Pulmonary artery endothelial cell (primary cell): ENCODE measurements at regions not wholly inside any gene's neighbourhood (a gene's known extent, or its start where the extent isn't known, plus 50 kb on each side); places are given as distances from the start of the nearest gene placed in this dataset.

Experiments
- DNase-seq: peaks from one replicate; pipeline ENCODE4 v3.0.0-alpha.2; 2011; ENCODE audit warnings: low read depth, low spot score

DNA sequence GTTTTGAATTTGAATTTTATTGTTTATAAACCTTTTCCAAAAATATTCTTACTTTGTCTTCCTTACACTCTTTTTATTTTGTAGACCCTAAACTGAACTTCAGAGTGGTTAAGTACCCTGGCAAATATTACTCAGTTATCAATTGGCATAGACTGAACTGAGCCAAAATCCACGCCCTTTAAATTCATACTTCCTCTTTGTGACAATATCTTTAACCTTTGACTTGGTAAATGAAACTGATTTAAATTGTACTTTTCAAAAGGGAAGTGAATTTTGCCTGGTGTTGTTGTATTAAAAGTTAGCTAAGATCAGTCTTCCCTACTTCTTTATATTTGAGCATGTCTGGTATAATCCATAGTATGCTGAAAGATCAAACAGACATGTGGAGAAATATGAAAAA lies 184.3 kb upstream of the USP15 start:
- DNase-seq, result no peak

DNA sequence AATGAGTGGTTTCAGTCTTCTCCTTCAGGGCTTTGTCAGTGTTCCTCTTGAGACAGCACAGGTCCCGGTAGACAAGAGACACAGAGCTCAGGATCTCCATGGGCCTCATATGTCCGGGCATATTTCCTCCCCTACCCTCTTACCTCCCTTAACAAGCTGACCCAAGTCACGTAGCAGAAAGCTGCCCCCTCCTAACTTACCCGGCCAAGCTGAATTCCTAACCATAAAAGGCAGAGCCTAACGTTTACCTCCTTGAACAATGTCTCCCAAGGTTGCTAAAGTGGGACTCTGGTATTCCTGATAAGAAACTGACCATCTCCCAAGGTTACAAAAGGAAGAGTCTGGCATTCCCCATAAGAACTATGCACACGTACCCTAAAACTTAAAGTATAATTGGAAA lies 182.2 kb upstream of the USP15 start:
- DNase-seq, result no peak

DNA sequence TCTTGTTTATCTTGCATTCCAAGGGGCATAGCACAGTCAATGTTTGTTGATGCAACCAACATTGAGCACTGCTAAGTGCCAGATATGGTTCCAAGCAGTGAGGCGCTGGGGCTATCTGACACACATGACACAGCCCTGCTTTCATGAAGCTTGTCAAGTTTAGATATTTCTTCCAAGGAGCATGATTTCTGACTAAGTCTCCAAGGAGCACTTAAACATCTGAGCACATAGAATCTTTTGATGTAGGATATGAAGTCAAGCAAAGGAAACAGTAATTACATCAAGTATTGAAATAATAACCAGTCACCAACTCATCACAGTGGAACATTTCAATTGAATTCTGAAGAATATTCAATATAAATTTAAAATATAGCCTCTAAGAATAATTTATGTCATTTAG lies 177.8 kb upstream of the USP15 start:
- DNase-seq, result no peak

DNA sequence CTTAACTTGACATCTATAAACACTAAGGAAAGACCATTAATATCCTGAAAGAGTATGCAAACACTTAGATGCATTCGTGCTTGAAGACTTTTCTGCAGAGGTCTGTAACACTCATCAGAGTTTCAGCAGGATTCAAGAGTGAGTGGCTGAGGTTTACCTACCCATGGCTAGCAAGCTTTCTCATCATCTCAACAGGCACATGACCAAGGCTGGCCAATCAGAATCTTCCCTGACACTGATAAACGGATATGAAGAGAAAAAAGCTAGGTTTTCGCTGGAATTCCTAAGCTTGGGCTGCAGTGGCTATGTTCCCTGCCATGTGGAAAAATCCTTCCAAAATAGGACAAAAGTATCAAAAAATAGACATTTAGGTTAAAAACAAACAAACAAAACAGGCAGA lies 162.1 kb upstream of the USP15 start:
- DNase-seq, result no peak

DNA sequence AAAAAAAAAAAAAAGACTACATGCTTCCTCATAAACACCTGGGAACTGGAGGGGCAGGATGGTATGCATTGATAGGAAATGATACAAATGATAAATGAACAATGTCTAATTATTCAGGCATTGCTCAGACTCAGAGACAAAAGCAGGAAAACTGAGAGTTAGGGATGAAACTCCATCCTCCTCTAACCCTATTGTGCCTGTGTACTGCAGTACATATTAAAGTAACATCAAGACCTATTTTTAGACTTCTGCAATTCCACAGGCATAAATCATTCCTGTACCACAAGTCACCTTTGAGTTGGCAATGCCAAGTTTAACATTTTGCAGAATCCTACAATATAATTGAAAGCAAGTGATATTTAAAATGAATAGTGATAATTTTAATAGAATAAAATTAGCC lies 156.5 kb upstream of the USP15 start:
- DNase-seq, result no peak

DNA sequence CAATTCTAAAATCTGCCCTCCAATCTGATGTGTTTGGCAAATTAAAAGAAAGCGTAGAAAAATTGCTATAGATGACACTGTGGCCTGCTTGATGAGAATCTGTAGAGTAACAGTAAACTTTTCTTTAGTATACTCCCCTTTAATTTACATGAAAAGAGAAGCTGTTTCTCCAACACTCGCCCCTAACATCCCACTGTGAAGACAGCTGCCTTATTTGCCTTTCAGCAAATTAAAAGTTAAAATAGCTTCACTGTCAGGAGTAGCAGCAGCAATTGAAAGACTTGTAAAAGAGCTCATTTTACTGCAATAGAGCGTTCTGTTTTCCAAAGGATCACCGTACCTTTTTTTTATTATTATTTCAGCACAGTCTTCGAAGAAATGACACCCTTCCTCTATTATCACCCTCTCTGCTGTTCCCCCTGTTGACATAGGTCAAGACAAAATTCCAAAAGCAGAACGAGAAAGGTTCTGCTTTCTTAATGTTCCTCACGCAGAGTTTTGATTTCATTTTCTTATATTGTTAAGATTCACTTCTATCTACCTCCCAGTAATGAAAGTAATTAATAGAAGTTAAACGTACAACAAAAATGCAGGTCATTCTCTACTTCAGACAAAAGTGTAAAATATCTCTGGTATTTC lies 153.5 kb upstream of the USP15 start:
- DNase-seq, result no peak

DNA sequence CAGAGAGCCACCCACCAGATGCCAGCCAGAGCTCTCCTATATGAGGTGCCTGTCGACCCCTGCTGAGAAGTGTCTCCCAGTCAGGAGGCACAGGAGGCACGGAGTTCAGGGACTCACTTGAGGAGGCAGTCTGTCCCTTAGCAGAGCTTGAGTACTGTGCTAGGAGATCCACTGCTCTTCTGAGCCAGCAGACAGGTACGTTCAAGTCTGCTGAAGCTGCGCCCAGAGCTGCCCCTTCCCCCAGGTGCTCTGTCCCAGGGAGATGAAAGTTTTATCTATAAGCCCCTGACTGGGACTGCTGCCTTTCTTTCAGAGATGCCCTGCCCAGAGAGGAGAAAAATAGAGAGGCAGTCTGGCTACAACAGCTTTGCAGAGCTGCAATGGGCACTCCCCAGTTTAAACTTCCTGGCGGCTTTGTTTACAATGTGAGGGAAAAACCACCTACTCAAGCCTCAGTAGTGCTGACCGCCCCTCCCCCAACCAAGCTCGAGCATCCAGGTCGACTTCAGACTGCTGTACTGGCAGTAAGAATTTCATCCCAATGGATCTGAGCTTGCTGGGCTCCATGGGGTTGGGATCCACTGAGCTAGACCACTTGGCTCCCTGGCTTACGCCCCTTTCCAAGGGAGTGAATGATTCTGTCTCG lies 146.7 kb upstream of the USP15 start:
- no peak for DNase-seq

DNA sequence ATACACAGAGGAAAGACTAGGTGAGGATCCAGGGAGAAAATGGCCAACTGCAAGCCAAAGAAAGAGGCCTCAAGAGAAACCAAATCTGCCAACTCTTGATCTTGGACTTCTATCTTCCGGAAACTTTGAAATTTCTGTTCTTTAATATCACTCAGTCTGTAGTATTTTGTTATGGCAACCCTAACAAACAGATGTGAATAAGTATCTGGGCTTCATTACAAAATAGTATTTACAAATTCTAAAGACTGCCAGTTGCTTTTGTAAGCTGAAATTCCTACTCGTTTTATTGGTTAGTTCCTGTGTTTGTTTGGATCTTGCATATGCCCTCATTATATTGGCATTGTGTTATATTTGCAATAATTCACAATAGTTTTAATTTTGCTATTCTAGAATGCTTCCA lies 143.2 kb upstream of the USP15 start:
- DNase-seq, result no peak

DNA sequence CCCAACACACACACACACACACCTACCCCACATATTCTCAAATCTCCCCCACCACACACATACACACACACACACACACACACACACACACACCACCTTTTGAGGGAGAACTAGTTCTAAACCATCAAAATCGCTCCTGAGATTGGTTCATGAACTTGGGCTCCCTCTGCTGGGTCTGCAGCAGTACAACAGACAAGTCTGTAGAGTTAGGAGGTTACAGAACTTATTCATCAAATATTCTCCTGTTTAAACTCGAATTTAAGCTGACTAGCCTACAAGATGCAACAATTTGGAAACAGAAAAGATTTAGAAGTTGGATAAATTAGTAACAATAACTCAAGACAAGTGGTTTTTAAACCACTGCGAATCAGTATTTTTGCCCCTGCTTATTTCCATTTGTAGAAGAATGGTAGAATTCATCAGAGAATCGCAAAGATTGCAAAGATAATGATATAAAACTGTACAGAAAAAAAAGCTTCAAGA lies 136.4 kb upstream of the USP15 start:
- peak; percentile 4 for DNase-seq

DNA sequence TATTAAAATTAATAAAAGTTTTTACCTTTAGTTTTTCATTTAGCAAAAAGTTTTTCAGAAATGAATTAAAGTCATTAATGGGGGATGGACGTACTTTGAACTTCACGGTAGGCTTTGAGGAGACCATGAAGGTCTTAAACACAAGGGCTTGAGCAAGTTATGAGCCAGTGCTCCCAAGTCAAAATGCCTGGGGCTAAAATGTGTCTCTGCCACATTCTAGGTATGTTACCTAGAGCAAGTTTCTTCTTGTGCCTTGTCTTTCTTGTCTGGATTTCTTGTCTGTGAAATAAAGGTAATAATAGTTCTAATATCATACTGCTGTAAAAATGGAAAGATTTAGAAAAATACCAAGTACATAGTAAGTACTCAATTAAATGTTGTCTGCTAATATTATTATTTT lies 132.7 kb upstream of the USP15 start:
- no peak for DNase-seq

DNA sequence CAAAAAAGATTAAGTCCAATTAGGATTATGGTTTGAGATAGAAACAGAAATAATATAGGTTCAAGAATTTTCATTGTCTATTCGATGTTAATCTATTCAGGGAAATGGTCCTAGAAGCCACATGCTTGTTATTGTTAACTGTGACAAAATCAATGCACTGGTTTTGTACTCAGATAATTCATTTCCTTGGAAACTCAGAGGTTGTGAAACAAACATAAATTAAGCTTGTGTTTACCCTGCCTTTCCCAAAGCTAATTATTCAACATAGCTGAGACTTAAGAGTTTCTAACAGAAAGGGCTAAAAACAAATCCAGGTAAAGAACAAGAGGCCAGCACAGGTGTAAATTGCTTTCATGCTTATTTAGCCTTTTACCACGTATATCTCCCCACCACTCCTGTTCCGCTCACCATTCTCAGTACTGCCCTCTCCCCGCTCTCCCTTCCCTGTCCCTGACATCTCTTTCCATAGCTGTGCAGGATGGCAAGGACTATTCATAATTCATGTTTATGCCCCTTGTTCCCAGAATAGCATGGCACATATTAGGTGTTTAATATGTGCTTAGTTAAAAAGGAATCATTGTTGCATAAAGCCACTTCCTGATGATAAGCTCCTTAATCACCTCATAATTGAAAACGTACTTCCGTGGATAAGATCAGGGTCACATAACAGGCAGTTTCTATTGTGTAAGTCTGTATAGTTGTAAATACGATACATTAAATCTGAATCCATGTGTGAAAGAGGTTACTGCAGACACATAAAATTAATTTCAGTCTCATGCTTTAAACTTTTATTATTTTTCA lies 131.8 kb upstream of the USP15 start:
- DNase-seq, result peak; percentile 29

DNA sequence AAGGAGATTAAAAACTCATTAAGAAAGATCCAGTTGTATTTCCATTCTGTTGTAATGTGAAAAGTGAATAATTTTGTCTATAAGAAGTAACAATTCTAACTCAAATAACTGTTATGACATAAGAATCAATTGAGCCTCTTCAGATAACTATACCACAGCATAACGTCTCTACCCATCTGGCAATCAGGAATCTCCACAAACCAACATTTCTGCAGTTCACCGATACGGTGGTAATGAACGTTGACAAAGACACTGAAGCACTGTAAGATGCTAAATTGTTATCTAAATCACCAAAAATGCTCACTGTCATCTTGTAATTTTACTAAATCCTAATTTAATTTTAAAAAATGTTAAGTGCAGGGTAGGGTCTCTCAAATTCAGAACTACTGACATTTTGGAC lies 130.9 kb upstream of the USP15 start:
- no peak for DNase-seq

DNA sequence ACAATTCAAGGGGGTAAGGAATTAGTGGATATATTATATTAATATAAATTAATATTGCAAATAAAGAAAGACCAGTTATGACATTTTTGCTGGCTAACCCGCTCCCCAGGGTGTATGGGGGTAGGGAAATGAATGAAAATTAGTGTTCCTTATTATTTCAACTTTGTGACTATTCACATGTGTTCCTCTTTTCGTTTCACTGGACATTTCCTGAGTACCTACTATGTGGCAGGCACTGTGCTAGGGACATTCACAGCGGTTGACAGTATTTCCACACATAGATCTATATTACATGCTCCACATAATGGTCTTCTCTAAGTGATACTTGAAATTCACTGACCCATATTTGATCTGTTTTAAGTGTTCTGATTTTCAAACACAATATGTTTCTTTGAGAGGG lies 129.8 kb upstream of the USP15 start:
- DNase-seq, result no peak

DNA sequence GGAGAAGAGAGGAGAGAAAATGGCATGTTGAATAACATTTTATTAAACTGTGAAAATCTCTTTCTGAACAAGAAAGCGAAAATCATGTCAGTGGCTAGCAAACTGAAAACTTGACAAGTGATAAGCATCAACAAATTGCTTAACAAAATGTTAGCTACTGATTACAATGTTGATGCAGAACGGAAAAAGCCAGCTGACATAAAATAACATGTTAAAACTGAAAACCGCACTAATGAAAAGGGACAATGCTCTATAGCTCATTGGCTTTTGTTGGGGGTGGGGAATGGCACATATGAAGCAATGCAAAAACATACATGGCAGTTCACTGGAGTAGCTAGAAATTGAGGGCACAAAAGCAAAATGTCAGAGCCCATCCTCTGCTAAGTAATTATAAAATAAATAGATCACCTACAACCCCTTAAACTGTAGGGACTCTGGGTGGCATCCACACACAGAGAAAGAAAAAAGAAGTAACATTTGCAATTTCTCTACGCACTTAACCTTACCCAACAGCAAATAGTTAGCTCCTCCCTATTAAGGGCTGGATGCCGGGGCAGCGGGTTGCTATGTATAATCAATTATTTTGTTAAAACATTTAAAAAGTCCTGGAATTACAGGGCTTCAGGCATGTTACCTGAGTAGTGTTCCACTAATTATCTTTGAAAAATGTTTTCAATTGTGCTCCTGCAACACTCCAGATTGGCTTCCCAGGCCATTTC lies 129.2 kb upstream of the USP15 start:
- no peak for DNase-seq

DNA sequence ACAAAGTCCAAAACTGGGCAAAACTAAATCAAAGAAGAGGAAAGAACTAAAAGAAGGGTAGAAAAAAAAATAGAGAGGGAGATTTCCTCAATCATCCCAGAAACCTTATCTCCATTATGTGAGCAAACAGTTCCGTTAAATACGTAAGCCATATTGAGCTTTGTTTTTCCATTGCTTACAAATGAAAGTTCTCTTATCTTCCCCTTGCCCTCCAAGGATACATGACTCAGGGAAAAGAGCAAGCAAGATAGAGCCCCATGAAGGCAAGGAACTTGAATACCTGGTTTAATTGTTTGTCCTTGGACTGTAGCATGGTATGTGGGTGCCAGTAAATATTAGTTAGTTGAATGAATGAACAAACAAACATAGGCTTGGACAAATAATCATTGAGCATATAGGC lies 126.8 kb upstream of the USP15 start:
- DNase-seq, result no peak

DNA sequence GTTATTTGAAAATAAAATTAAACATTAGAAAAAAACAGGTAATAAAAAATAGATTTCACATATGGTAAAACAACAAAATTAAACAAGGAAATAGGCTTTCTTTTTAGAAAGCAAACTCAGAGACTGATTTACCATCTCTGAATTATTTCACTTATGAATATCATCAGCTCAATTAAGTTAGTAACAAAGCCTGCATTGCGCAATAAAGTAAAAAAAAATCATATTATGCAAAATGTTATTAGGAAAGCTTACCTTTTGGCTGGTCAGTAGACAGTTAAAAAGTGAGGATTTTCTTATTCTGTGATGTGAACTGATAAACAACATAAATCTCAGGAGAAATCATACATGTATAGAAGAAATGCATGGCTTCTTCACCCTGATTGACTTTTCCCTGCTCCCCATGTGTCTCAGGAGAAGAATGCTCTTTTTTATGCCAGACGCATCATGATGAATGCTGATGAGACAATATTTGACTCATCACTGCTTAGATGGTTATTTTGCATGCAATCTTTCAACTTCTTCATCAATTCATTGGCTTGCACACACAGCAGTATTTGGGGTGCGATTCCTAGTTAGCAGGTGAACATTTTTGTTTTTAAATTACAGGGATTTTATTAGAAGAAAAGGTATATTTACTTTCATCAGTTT lies 124.5 kb upstream of the USP15 start:
- DNase-seq, result no peak

DNA sequence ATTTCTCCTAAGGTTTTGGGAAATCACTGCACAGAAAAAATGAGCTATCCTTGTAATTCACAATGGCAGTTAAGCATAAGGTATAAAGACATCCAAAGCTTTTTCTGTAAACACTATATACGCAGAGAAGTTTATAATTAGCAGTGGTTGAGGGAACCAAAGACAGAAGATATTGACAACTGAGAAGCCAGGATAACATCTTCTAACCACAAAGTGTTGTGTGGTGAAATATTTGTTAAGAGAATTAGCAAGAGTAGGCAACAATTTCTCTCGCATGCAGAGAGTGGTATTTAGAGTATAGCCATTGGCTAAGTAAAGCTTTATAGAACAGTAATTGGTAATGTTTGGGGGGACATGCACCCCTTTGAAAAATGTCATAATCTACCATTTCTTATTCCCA lies 123.7 kb upstream of the USP15 start:
- no peak for DNase-seq

DNA sequence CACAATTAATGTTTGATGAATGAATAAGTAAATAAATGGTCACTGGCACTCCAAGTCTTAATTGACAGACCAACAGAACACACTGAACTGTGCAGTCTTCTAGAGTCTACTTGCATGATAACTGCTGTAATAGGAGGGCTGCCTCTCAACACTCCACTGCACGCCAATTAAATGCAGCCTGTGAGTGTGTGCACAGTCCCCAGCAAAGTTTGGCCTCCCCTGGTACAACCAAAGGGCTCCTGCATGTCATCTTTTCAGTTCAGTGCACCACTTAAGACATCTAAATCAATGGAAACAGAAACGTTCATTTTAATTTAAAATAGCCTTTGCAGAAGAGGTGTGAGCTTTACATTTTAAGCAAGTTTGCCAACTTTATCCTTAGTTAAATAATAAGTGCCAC lies 121.7 kb upstream of the USP15 start:
- DNase-seq, result no peak

DNA sequence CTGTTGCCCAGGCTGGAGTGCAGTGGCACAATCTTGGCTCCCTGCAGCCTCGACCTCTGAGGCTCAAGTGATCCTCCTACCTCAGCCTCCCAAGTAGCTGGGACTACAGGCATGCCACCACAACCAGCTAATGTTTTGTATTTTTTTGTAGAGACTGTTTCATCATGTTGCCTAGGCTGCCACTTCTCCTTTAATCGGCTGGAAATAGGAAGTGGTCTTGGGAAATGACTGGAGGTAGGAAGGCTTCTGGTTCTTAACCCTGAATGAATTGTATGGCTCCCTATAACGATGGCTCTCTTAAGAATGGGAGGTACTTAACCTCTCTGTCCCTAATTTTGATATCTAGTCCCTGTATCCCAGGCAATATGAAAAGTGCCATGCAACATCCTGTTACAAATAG lies 113.9 kb upstream of the USP15 start:
- no peak for DNase-seq

DNA sequence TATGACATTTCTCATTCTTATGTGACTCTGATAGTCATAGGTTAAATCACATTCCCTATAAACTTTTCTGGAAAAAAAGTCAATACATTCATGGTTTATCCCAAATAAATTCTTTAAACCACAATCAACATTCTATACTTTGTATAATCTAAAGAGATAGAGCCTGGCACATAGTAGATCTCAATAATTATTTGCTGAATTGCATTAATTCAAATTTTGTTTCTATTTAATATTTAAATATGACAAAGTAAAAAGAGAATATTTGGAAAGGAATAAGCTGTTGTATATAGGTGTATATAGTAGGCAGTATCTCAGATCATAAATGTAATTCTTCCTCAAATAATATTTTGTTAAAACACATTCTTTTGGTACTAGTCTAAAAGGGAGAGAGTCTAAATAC lies 102.2 kb upstream of the USP15 start:
- no peak for DNase-seq
